GM21381 (cell line): ENCODE measurements at regions not wholly inside any gene's neighbourhood (a gene's known extent, or its start where the extent isn't known, plus 50 kb on each side); places are given as distances from the start of the nearest gene placed in this dataset.
A peak's percentile ranks its signal among the peaks of the same experiment; 100 is the strongest.

Source experiments
- ATAC-seq: cut with Tn5 transposase; IDR thresholded peaks from one replicate; pipeline ENCODE4 v1.9.1; 2021; ENCODE audit warnings: mild to moderate bottlenecking, moderate library complexity; ENCODE audit not compliant: unreplicated experiment

- ATAC-seq = peak; percentile 87
Measured at GRCh38 chr2:234308813-234309195, 188.1 kb downstream of the ARL4C start.

GRCh38 chr2:234308073-234308812 lies 188.6 kb downstream of the ARL4C start:
- no peak for ATAC-seq

- ATAC-seq = no peak
Measured at GRCh38 chr2:234307322-234307961, 189.4 kb downstream of the ARL4C start.

- ATAC-seq = no peak
Measured at GRCh38 chr2:234306426-234307173, 190.3 kb downstream of the ARL4C start.

- ATAC-seq = no peak
Measured at GRCh38 chr2:234305846-234306245, 191.0 kb downstream of the ARL4C start.

- no peak for ATAC-seq
Measured at GRCh38 chr2:234304950-234305349, 191.9 kb downstream of the ARL4C start.

GRCh38 chr2:234302664-234302991 lies 194.3 kb downstream of the ARL4C start:
- ATAC-seq = no peak

GRCh38 chr2:234300932-234301823 lies 195.7 kb downstream of the ARL4C start:
- no peak for ATAC-seq

GRCh38 chr2:234300391-234300925 lies 196.4 kb downstream of the ARL4C start:
- no peak for ATAC-seq

GRCh38 chr2:234298918-234299317 lies 198.0 kb downstream of the ARL4C start:
- no peak for ATAC-seq

- no peak for ATAC-seq
Measured at GRCh38 chr2:234296991-234297390, 199.9 kb downstream of the ARL4C start.

- no peak for ATAC-seq
Measured at GRCh38 chr2:234293973-234294372, 202.9 kb downstream of the ARL4C start.

GRCh38 chr2:234292962-234293243 lies 204.0 kb downstream of the ARL4C start:
- no peak for ATAC-seq

GRCh38 chr2:234292205-234292961 lies 204.5 kb downstream of the ARL4C start:
- peak; percentile 68 for ATAC-seq

- ATAC-seq = peak; percentile 21
Measured at GRCh38 chr2:234291765-234292204, 205.1 kb downstream of the ARL4C start.

- ATAC-seq = peak; percentile 57
Measured at GRCh38 chr2:234290671-234291070, 206.2 kb downstream of the ARL4C start.

- ATAC-seq = no peak
Measured at GRCh38 chr2:234289834-234290590, 206.9 kb downstream of the ARL4C start.

- no peak for ATAC-seq
Measured at GRCh38 chr2:234288974-234289455, 207.9 kb downstream of the ARL4C start.

GRCh38 chr2:234287650-234288049 lies 209.2 kb downstream of the ARL4C start:
- no peak for ATAC-seq
